GM19023 (cell line): ENCODE measurements at regions not wholly inside any gene's neighbourhood (a gene's known extent, or its start where the extent isn't known, plus 50 kb on each side); places are given as distances from the start of the nearest gene placed in this dataset.

Source experiments
- ATAC-seq: cut with Tn5 transposase; IDR thresholded peaks from one replicate; pipeline ENCODE4 v1.9.1; 2021; ENCODE audit warnings: mild to moderate bottlenecking, moderate library complexity; ENCODE audit not compliant: unreplicated experiment

DNA sequence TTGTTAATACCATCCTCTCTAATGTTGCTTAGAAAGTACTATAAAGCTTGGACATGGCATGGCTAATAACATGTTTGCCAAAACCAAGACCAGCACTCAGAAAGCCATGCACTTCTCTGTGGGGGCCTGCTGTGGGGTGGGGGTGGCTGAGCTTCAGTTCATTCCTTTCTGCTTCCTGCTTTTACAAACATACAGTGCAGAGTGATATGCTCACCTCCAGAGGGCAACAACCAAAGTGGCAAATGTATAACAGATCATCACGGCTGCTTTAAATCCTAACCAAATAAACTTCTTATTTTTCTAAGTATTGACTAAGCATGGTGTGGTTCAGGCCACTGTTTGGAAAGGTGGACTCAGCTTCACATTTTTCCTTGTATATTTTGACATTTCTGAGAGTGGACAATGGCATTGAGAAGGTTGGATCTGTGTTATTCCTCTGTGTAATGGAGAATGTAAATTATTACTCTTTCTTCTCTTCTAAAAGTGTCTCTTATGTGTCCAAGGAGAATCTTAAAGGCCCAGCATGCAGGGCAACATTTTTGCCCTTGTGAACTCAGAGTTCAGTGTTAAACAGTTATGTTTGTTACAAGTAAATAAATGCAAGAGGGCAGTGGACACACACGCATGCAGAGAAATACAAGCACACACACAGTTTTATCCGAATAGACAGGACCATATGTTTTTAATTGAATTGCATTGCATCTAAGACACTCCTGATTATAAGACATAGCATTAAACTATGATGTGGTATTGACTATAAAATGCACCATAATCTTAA is 186.1 kb downstream of the HERPUD2 start:
- no peak for ATAC-seq

DNA sequence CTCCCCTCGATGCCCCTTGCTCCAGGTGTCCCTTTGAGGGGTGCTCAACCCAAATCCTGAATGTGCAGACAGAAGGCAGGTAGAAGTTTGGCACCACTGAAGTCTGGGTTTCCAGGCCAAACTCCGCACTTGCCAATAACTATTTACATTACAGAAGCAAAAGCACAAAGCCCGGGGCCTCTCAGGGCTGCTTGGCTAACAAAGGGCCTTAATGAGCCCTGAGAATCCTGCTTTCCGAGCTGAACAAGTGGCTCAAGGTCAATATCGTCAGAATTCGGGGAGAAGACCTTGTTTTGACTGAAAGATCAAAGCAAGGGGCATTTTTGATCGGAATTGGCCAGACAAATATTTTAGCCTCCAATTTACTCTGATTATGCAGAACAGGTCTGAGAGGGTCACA is 189.9 kb downstream of the HERPUD2 start:
- no peak for ATAC-seq

DNA sequence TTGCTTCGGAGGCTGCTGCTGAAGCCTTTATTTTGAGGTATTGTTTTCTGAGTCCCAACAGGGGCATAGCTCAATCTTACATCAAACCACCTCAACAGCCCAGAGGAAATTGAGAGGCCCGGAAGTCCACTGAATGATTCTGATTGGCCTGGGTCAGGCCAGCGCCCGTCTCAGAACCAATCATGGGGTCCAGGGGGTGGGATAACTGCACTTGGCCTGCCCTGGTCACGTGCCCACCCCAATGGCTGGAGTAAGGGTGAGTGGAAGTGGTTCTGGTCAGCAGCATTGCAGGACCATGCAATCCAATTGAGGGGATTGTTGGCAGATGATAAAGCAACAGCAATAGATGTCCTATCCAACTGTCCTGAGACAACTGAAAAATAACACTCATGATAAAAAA is 190.6 kb downstream of the HERPUD2 start:
- no peak for ATAC-seq

DNA sequence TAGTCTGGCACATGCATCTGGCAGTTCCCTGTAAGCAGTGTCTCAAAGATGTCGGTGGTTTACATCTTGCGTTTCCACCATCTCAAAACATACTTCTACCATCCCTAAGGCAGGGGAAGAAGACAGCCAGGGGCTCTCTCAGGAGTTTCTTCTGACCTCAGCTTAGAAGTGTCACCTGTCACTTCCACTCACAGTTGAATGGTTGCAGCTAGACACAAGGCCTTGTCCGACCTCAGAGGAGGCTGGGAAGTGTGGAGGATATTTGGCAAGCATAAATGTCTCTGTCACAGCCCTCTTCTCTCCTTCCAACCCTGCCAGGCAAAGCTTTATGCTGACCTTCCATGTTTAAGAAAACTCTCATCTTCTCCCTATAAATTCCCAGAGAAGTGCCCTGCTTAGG is 193.3 kb downstream of the HERPUD2 start:
- ATAC-seq, result no peak

DNA sequence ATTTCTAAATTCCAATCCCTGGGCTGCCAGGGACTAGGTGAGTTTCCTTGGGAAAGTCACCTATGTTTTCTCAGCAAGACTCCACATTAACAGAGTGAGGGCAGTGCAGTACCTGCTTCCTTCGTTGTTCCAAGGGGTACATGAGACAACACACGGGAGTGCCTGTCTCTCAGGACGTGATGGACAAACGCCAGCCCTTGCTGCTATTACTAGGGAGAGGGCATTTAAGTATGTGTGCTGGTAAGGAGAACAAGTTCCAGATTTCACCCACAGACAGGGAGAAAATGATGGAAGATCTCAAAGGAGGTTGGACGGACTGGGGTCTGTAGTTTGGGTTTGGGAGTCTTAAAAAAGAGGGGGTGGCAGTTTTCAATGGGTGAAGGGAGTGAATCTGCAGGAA is 195.7 kb downstream of the HERPUD2 start:
- no peak for ATAC-seq

DNA sequence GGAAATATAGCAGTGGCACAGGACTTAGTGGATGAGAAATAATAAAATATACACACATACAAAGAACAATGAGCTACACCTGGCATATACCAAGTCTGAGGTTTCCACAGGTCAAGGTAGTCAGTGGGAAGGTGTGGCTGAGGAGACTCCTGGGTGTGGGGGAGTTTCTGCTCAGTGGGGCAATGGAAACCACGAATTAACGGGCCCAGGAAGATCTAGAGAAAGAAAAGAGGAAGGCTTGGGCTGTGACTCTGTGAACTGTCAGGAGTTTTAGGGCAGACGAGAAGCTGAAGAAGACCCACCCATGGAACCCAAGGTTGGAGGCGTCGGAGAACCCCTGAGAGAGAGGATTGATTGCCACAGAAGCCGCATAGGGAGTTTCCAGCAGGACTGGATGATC is 196.5 kb downstream of the HERPUD2 start:
- no peak for ATAC-seq

DNA sequence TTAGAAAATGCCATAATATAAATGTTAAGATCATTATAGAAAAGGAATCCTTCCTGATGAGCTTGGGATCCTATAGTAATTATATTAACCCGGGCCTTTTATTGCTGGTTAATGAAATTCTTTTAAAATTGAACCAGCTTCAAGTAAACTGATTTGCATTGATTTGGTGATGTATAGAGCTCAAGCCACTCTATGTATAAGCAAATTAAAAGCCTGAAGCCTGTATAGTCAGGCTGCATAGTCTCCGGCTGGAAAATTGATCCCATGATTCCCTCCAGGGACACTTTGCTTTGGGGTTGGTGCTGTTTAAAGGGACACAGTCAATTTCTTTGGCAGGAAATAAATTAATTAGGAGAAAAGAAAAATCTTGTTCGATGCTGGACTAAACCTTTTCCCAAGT is 199.1 kb downstream of the HERPUD2 start:
- ATAC-seq, result no peak

DNA sequence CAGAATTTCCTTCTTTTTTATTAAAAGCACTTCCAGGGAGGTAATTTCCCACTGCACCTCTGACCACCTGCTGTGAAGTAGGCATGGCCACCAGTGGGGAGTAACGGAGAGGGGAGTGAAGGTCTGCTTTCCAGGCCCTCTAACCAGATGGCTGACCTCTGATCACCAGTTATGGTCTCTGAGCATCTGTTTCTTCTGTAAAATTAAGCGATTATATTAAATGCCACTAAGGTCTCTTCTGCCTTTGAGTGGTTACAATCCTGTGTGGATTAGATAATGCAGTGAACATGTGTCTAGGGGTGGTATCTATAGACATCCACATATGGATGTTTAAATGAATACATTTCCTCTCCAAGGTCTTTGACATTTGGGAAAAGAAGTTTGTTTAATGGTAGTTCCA is 199.6 kb downstream of the HERPUD2 start:
- ATAC-seq, result no peak

DNA sequence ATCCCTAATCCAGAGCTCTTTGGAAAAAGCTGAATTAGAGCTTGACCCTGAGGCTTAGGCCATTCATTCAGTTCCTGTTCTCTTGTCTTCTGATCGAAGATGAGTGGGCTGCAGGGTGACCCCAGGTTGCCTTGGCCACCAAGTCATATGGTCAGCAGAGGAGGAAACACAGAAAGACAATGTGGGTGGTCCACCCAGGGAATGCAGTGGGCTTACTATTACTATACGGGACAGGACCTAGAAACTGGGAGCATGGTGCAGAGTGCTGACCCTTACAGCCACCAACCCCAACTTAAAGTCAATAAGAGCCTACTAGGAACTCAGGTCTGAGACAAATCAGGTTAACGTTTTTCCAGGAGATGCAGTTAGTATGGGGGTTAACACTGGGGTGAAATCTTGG is 200.5 kb downstream of the HERPUD2 start:
- ATAC-seq, result no peak

DNA sequence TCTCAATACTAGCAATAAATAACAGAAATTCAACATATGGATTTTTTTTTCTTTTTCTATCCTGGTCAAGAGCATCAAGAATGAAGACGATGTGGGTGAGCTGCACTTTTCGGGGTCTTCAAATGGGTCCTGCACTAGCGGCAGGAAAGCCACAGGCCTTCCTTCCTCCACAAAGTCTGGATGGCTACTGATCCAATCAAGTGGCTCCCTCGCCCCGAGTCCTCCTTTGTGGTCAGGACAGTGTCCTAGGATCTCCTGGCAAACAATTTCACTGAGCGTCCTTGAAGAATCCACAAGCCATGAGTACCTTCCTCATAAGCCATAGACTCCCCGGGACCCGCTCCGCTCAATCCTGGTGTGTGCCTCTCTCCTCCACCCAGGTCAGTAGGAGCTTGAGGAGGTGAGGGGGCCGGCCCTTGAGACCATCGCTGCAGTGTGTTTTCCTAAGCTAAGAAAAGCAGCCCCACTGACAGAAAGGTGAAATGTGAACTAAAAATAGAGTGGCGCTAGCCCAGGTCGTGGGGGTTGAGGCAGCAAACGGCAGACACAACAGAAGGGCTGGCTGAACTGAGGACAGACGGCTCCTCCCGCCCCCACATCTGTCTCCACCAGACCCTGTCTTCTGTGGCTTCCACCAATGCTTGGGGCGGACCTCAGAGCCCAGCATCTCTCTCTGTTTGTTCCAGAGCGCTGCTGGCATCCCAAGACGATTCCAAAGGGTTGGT is 202.3 kb downstream of the HERPUD2 start:
- ATAC-seq, result no peak

DNA sequence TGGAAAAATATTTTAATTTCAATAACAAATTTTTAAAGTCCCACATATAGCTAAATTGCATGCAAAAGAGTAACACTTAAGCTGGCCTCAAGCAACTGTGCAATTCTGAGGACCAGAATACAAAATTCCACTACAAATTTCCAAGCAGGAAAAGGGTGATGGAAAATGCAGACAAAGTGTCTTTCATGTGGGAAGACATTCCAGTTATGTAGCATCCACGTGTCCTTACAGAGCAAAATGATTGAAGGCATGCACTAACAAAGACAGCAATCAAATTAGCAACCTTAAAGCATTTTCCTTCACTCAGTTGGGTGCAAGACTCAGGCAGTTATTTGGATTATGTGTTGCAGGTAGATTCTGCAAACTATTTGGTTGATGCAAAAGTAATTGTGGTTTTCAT is 203.7 kb downstream of the HERPUD2 start:
- ATAC-seq, result no peak

DNA sequence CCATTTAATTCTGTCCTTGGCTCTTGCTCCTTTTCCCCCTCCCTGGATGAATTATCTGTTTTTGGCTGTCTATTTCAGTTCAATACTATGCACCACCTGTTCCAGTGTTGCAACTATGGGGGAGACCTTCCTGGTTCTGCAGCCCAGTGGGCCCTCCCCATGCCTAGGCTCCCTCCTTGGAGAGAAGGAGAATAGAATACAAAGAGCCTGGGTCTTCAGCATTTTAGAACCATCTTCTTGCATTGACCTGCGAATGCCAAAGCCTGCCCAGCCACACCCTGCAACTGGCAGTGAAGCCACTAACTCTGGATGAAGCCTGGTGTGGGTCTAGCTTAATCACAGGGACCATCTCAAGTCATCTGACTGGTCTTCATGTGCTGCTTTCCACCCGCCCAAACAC is 207.1 kb downstream of the HERPUD2 start:
- ATAC-seq, result no peak

DNA sequence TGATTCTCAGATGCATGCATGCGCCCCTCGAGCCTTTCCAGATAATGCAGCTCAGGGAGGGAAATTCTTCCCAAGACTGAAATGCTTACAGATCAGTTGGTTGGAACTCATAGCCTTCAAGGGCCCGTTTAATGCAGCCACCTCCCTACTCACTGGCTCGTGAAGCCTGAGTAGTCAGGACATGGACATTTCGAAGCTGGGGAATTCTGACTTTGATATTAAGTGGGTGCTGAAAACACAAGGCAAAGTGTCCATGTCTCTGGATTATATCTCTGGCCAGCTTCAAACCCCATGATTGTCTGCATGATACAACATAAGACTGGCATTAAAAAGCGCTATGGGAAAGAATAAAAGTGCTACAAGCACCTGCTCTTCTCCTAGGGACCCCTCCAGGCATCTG is 207.5 kb downstream of the HERPUD2 start:
- no peak for ATAC-seq

DNA sequence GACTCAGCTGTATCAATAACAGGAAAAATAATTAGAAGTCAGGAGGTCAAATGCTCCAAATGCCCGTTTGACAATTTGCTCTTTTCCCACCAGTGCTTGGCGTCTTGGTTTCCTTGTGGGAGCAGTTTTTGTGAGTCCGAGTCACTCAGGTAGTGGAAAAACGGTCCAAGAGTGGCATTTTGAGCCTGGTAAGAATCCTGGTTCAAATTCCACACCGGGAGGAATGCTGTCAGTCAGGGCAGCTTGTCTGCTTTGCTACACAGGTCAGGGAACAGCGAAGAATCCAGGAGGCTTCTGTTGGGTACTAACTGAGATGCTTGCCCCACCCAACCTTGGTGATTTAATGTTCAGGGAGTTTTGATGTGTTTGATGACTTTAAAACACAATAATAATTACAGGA is 209.5 kb downstream of the HERPUD2 start:
- no peak for ATAC-seq

DNA sequence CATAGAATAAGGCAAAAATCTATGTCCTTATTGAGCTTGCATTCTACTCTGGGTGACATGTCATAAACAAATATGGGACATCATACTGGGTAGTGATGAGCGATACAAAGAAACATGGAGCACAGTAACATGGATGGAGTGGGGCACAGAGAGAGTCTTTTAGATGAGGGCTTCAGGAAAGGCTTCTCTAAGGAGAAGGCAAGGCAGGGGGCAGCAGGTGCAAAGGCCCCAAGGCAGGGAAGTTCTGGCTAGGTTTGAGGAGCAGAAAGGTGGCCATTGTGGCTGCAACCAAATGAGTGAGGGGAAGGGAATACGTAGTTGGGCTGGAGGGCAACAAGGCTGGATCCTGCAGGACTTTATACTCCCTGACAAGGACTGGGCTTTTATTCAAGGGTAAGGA is 211.4 kb downstream of the HERPUD2 start:
- ATAC-seq, result no peak

DNA sequence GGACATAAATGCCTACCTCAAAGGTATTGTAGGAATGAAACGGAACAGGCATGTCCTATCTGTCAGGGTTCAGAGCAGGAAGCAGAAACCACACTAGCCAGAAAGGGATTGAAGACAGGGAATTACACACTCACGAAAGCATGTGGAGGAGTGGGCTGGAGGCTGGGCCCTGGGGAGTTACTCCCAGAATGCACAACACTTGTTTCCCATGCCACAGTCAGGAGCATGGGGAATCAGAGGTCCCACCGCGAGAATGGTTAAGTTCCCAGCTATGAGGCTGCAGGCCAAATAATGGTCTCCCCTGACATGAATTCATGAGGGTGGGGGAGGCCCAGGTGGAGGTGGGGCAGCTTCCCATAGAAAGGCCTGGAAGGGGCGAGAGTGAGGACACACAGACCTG is 212.7 kb downstream of the HERPUD2 start:
- no peak for ATAC-seq

DNA sequence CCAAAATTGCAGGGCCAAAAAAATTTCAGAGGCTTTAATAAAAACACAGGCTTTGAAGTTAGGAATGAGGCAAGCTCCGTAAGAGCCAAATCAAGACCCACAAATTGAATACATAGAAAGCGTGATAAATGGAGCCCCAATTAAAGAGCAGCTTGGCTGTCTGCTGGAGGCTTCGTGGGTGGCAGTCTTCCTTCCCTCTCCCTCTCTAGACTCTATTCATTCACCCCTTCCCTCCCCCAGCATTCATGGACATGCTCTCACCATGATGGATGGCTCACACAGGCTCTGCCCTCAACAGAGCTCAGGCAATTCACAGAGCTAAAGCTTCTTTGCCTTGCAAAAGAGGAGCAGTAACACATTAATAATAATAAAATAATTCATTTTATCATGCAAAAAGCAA is 214.1 kb downstream of the HERPUD2 start:
- ATAC-seq, result no peak

DNA sequence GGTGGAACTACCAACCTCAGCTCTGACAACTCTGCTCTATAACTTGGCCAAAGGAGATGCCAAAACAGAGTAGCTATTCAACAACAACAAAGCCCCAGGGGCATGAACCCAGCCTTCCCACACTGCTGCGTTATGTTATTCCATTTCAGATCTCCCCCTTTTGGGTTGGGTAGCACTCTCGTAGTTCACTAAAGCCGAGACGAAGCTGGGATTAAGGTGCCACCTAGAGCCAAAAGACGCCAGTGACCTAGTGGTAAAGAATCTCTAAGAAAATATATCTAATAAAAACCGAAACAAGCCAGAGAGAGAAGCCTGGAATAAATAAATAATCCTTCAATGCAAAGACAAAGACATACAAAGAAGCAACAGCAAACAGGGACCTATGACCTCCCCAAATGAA is 217.3 kb downstream of the HERPUD2 start:
- ATAC-seq, result no peak

DNA sequence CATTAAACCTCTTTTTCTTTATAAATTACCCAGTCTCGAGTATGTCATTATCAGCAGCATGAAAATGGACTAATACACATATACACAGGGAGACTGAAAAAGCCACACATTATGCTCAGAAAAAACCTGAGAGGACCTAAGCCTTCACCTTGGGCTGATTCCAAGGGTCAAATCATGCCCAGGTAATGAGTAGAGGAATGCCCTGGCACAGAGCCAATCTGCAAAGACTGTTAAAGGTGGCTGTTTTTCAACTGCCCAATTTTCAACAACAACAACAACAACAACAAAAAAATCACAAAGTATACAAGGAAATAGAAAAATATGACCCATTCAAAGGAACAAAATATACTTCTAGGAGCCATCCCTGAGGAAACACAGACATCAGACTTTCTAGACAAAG is 220.2 kb upstream of the TBX20 start:
- ATAC-seq, result no peak

DNA sequence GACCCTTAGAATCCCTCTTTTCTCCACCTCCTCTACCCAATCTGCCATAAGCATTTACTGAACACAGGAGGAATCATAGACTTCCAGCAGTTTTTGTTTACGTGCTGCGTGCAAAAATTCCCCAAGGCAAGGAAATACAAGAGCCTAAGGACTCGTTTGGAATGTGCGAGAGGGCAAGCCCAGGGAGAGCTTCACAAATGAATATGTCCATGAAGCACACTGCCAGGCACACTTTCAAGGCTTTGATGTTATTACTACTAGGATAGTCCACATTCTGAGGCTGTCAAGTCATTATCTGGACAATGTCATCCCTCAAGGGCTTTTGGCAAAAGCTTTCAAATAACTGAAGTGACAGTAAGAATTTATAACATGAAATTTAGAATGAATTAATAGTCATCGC is 214.7 kb upstream of the TBX20 start:
- no peak for ATAC-seq

DNA sequence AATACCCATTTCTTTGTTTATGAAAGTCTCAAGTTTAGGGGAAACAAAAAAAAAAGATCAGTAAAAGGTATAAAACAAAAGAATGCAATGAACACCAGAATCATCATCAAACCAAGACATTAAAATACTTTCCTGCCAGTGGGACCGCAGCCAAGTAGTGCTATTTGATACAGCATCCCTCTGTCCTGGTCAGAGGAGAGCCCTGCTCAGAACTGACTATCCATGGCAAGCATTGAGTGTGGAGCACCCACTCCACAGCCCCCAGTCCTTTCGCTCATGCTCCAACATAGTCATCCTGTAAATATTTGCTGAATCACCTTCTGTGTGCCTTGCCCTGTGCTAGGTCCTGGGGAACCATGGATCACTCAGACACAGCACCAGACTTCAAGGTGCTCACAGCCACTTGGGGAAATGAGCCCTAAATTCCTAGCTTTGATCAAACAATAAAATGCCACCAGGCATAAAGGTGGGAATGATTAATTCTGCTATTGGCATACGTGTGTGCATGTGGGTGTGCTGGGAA is 213.6 kb upstream of the TBX20 start:
- ATAC-seq, result no peak

DNA sequence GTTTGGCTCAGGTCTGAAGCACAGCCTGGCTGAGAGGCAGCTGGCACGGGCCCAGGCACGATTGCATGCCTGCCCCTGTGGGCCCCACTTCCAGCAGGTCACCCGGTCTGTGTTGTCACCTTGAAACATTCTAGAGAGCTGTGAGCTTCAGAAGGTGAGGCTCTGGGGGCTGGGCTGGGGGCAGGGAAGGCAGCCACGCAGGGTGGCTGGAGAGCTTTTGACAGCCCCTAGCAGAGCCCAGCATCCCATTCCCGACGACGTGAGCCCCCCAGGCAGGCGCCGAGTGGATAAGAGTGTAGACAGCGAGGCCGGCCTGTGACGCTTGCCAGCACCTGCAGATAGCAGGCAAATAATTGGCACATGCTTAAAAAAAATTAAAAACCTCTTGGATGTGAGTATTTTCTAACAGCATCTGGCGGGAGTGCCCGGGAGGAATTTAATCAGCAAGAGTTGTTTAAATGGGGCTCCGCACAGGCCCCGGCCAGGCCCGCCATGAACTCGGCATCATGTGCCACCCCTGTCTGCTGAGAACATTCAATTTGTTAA is 212.0 kb upstream of the TBX20 start:
- ATAC-seq, result no peak
